A673 (cell line): ENCODE measurements at regions not wholly inside any gene's neighbourhood (a gene's known extent, or its start where the extent isn't known, plus 50 kb on each side); places are given as distances from the start of the nearest gene placed in this dataset.

ENCODE experiments used
- CTCF ChIP-seq: fragments of 300-800, 200-600 bp; sonication (generic); conservative IDR thresholded peaks from 2 replicates; pipeline ENCODE4 v1.5.1; 2017; ENCODE audit warnings: low read depth, mild to moderate bottlenecking, antibody characterized with exemption, low read length, moderate library complexity, mixed read lengths
- EZH2 ChIP-seq: fragments of 200-600 bp; sonication (generic); IDR thresholded peaks from 2 replicates; pipeline ENCODE4 v1.6.1; 2017; ENCODE audit warnings: borderline replicate concordance, low read depth, mild to moderate bottlenecking, mixed read lengths, antibody characterized with exemption, low read length; ENCODE audit not compliant: poor library complexity, severe bottlenecking

DNA sequence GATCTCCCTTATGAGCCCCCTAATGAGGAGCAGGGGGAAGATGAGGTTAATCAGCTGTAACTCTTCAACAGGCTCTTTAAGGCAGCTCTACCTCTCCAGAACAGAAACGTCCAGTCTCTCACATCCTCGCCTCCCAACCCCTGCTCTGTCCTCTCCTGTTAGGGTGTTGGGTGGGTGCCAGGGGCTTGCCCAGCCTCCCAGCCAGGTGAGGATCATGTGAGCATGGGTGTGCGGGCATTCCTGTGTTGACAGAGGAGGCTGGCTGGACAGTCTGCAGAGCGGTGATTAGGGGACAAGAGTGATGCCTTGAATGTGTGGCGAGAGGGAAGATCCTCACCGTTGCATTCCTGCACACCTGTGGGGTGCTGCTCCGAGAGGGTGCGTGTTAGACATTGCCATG, 51.7 kb downstream of the CCDC180 start:
- TF ChIP-seq CTCF (no peak), EZH2 (no peak)
